GM21619 (cell line): ENCODE measurements at regions not wholly inside any gene's neighbourhood (a gene's known extent, or its start where the extent isn't known, plus 50 kb on each side); places are given as distances from the start of the nearest gene placed in this dataset.
"Not testable (repeated sequence)": the region's sequence is repeated elsewhere in the genome, so short reads cannot be mapped to it uniquely, and the experiment has no call there.

ENCODE experiments used
- ATAC-seq: cut with Tn5 transposase; IDR thresholded peaks from one replicate; pipeline ENCODE4 v1.9.1; 2021; ENCODE audit not compliant: unreplicated experiment

DNA sequence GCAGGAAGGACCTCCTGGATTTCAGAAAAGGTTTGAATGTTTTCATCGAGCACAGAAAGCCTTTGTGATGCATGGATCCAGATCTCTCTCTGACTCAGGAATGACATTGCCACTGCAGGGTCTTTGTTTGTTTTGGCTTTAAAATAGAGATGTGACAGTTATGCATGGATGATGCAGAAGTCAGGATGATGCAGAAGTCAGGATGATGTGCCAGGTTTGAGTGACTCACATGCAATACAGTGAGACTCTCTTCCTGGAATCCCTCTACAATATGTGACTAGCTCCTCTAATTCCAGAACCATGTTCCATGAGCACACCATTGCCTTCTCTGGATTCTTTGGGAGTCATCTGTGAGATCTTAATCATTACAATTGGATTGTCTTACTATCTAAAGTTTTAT lies 177.9 kb upstream of the RAB6C start:
- no peak for ATAC-seq

DNA sequence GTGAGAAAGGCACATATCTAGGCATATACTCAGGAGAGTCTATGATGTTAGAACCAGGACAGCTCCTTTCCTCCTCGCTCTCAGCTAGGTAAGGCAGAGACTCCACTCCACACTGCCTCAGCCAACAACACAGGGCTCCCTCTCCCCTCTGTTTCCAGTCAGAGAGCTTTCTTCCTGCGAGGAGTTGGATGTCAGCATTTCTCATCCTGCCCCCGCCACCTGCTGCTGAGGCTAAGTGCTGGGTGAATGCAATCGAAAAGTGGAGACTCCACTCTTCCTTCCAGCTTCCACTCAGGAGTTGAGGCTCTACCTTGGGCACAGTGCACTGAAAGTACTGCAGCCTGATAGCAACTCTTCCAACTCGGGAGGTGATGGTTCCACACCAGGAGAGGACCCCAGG lies 177.2 kb upstream of the RAB6C start:
- no peak for ATAC-seq

DNA sequence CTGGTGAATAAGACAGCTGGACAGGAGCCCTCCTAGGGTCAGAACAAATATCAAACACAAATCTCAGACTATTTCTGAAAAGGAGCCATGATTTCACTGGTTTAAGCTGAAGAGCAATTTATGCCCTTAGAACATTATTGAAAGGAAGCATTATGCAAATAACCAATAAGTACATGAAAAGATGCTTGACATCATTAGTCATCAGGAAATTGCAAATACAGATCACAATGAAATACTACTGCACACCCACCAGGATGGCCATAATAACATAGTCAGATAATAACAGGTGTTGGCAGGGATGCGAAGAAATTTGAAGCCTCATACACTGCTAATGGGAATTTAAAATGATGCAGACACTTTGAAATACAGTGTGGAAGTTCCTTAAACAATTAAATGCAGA lies 176.4 kb upstream of the RAB6C start:
- ATAC-seq = no peak

DNA sequence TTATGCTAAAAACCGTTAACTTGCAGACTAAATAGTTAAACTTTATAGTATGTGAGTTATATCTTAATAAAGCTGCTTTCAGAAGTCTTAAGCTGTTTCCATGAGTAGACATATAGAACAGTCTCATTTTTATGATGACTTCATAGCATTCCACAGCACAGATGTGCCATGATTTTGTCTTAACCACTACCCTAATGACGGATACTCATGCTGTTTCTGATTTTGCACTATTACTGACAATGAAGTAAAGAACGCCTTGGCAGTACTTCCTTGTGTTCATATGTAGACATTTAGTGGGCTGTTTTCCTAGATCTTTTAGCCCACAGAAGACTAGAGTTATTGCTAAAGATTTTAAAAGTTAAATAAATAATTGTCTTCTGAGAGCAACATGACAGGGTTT lies 175.6 kb upstream of the RAB6C start:
- ATAC-seq = no peak

DNA sequence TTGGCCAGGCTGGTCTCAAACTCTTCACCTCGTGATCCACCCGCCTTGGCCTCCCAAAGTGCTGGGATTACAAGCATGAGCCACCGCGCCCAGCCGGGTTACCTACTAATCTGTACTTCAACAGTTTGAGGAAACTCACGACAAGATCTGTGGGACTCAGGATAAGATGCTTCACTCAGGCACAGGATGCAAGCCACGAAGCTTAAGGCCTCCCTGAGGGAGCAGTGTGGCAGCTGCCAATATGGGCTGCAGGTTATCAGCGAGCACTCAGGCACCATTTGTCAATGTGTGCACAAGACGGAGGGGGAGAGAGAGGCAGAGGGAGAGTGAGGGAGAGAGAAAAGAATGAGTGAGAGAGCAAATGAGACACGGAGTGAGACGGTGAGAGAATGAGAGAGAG lies 173.6 kb upstream of the RAB6C start:
- no peak for ATAC-seq

DNA sequence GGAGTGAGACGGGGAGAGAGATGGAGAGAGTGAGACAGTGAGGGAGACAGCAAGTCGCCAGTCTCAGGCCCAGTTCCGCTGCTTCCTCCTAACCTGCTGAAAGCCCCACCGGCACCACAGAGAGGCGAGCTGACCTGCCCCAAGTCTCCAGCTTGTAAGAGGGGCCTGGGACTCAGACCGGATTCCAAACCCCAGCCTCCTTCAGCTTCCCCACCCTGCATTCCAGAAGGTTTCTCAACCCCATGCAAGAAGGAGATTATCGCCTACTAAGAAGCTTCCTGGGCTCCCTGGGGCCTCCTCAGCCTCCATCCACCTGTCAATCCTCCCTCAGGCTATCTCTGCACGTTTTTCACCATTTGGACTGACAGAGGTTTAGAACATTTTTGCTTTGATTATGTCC lies 173.1 kb upstream of the RAB6C start:
- no peak for ATAC-seq

DNA sequence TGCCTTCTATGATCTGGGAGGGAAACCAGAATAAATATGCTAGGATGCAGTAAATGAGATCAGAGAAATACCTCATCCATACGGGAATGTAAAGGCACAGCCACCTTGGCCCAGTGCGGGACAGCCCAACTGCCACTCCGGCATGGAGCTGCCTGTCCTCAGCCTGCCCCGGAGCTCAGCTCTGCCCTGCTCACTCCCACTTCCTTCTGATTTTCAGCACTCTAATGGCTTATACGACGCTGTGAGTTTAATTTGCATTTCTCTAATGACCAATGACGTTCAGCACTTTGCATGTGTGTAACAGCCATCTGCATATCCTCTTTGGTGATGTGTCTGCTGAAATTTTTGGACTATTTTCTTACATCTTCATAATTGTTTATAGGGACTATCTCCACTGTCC lies 172.5 kb upstream of the RAB6C start:
- no peak for ATAC-seq

DNA sequence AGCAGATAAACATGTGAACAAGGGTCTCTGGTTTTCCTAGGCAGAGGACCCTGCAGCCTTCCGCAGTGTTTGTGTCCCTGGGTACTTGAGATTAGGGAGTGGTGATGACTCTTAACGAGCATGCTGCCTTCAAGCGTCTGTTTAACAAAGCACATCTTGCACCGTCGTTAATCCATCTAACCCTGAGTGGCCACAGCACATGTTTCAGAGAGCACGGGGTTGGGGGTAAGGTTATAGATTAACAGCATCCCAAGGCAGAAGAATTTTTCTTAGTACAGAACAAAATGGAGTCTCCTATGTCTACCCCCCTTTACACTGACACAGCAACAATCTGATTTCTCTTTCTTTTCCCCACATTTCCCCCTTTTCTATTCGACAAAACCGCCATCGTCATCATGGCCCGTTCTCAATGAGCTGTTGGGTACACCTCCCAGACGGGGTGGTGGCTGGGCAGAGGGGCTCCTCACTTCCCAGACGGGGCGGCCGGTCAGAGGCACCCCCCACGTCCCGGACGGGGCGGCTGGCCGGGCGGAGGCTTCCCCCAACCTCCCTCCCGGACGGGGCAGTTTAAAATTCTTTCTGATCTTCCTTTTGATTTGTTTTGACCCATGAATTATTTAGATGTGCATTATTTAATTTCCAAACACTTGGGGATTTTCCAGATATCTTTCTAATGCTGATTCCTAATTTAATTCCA lies 171.7 kb upstream of the RAB6C start:
- not testable (repeated sequence) for ATAC-seq

DNA sequence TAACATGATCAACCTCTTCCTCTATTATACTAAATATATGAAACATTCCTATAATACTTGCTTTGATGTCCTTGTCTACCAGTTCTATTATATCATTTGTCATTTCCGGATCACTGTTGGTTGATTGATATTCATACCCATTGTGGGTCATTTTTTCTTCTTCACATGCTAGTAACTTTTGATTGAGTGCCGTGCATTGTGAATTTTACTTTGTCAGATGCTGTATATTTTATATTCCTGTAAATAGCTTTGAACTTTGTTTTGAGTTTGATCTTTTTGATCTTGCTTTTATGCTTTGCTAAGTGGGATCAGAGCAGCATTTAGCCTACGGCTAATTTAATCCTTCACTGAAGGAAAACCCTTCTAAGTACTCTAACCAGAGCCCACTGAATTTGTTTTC lies 168.9 kb upstream of the RAB6C start:
- ATAC-seq = no peak

DNA sequence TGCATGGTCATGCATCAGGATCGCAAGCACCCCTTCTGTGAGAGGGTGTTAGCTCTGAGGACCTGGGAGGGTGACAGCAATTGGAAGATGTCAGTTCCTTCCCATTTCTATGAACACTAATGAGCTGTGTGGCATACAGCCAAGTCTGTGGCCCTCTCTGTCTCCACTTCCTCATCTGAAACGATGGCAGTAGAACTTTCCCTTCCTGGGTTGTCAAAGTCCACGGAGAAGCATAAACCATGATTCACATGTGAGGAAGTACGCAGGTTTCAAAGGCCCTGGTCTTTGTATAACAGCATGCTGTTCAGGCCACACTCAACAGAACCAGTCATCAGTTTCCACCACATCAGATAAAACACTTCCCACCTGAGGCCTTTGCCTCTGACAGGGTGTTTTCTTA lies 167.4 kb upstream of the RAB6C start:
- peak; percentile 62 for ATAC-seq

DNA sequence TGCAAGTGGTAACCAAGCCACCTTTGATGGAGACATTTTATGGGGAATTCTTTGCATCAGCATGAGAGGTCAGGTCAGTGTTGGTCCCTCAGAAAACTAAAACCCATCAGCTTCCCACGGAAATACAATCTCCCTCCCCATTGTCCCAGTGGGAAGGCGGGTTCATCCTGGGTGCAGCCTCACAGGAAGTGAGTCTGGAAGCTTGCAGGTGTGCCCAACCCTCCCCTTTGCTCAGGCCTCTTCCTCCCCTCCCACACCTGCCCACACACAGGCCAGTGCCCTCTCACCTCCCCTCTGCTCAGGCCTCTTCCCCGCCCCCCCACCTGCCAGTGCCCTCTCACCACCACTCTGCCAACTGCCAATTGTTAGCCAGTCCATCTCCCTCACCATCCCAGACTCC lies 166.8 kb upstream of the RAB6C start:
- ATAC-seq = no peak

DNA sequence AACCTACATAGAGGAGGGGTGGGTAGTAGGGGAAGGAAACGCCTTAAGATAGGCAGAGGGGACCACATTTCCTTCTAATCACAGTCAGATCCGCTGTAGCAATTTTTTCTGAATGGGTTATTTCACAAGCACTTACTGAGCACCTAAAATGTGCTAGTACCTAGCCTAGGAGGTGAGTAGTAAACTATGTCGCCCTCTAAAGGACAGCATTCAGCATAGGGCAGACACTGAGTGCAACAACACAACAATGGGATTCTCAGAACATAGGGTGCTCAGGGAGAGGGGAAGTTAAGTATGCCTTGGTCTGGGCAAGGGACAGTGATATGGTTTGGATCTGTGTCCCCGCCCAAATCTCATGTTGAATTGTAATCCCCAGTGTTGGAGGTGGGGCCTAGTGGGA lies 166.1 kb upstream of the RAB6C start:
- ATAC-seq = no peak

DNA sequence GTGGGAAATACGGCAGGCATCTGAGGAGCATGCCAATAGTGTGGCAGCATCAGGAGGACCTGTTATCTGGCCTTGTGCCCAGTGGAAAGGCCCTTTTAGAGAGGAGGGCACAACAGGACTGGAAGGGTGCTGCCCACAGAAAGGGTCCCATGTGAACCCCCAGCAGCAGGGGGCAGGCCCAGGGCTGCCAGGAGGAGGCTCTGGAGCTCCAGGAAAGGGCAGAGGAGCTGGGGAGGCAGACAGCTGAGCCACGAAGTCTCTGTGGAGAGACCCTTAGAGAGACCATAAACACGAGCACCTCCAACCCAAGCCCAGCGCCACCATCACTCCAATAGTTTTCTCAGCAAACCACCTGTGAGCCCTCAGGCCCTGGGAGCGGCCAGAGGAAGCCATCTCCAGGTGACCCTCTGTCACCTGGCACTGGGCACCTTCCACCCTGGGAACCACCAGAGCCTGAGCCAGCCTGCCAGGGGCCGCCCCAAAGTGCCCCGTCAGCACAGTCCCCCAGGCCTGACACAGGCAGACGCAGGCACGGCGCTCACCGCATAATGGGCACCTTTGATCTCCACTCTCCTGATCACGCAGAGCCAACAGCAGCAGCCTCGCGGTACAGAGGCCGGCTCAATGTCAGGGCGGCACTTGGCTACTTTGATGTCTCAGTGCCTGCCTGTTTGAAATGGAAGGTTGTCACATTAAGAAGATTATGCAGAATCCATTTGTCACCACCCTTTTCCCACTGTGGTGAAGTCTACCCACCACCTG lies 162.5 kb upstream of the RAB6C start:
- ATAC-seq = no peak

DNA sequence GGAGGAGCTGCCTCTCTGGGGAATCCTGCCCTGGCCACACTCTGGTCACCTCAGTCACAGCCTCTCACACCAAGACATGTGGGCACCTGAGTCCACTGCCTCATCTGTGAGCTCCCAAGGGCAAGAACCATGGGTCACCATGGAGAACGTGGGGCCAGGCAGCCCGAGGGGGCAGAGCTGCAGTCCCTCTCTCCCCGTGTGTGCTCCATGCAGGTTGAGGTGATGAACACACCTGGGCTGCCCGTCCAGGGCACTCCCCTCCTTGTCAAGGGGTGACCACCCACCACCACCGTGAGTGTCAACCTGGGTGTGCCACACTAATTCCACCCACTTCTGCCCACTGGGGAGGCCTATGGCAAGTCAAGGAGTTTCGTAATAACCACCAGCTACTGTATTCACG lies 159.6 kb upstream of the RAB6C start:
- ATAC-seq = no peak

DNA sequence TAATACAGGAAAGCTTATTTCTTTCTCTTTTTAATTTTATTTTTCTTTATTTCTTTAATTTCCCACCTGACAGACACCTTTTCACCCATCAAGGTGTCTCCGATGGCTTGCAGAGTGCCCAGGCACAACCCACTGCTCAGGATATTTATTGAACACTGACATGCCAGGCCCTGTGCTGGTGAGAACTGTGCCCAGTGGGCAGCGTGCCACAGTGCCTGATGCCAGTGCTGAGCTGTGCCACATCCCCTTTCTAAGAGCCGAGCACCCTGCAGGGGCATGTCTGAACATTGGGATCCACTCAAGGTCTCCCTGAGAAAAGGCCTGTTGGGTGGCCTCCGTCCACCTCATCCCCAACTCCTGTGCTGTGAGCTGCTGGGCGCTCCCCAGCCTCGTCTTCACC lies 158.6 kb upstream of the RAB6C start:
- no peak for ATAC-seq

DNA sequence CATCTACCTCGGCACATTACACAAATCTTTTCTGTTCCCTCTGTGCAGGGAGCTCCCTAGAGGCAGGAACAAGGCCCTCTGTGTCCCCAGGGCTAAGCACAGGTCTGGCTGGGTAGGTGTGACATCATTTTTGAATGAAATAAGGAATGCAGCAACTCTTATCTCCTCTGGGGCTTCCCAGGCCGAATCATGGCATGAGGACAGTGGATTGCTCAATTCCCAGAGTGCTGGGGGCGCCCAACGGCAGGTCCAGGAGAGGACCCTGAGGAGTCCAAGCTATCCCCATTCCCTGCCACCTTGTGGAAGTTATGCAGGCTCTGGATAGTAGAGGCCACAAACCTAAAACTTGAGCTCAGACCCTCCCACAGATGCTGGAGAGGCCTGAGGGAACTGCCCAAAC lies 158.0 kb upstream of the RAB6C start:
- no peak for ATAC-seq

DNA sequence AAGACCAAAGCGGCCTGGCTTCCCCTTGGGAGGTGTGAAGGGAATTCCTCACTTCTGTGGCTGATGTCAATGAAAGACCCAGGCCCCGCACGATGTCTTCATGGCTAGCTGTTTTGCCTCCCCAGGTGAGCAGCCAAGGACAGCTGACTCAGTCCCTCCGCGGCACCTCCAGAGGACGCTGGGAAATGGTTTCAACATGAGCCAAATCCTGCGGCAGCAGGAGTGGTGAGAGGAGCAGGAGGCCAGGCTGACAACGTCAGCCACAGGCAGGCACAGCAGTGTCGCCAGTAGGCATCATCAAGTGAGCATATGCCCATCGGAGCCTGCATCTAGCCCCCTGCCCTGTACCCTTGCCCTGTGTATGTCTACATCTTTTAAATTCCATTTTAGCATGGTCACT lies 156.4 kb upstream of the RAB6C start:
- ATAC-seq = no peak

DNA sequence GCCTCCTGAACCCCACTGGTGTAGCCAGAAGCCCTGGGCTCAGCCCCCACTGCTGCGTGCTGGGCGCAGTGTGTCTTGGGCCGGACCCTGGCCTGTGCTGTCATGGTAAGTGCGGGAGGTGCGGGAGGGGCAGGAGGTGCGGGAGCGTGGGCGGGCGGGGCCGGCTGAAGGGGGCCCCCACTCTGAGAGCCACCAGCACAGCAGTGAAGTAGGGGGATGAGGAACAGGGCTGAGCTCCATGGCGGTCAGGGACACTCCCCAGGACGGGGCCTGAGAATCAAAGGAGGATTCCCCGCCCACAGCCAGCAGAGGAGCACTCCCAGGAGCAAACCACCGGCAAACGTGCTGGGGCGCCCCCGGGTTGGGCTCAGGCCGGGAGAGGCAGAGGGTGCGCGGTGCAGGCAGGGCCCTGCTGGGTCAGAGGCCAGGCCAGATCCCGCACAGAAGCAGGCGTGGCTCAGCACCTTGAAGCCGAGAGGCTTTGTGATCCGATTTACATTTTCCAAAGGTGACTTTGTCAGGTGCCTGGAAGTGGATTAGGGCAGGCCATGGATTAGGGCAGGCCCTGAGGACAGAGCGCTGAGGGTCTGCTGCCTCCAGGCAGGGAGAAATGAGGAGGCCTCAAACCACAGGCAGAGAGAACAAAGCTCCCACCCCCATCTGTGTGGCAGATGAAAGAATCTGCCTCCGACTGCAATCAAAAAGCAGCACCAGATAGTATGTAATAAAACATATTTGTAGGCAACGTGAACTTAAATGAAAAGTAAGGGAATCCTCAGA lies 152.0 kb upstream of the RAB6C start:
- no peak for ATAC-seq

DNA sequence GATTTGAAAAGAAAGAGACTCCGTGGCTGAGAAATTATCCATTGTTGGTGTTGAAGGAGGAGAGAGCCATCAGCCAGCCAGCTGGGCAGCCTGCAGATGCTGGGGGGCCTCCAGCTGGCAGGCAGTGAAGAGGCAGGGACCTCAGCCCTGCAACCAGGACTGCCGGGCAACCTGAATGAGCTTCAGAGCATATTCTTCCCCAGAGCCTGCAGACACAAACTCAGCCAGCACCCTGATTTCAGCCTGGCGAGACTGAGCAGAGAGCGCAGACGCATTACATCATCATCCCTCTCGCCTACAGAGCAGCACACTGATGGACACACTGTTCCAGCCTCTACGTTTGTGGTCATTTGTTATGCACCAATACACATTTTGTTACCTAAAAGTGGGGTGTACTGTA lies 150.7 kb upstream of the RAB6C start:
- ATAC-seq = no peak

DNA sequence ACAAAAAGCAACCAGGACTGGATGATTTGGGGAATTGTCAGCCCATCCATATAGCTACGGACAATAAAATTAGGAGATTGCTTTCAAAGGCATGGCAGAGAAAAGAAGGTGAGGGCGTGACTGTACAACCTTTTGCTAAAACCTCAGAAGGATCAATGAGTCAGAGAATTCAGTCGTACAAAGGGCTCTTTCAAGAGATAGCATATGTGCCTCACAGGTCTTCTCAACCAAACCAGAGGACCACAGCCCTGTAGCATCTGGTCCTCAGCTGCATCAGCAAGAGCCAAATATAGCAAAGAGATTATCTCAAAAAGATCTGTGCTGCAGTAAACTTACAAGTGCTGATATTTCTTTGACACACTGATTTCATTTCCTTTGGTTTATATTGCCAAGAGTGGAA lies 149.9 kb upstream of the RAB6C start:
- no peak for ATAC-seq

DNA sequence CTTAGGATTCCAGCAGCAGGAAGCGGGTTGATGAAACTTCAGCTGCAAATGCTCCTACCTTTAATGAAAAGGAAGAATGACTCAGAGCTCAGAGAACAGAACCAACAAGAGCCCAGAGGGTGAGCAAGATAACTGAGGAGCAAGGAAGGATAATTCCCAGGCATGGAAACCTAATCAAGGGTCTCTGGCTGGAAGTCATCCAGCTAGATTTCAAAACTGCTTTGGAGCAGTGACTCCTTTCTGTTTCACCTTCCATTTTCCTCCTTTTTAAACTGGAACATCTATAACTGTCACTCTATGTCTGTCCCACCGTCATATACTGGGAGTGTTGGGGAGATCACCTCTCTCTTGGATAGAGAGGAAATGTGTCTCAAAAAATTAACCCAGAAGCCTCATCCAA lies 148.4 kb upstream of the RAB6C start:
- no peak for ATAC-seq

DNA sequence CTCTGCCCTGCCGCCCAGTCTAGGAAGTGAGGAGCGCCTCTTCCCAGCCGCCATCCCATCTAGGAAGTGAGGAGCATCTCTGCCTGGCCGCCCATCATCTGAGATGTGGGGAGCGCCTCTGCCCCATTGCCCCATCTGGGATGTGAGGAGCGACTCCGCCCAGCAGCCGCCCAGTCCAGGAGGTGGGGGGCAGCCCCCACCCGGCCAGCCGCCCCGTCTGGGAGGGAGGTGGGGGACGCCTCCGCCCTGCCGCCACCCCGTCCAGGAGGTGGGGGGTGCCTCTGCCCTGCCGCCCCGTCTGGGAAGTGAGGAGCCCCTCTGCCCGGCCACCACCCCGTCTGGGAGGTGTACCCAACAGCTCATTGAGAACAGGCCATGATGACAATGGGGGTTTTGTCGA lies 146.0 kb upstream of the RAB6C start:
- ATAC-seq = not testable (repeated sequence)
